ENCODE measurements at regions not wholly inside any gene's neighbourhood (a gene's known extent, or its start where the extent isn't known, plus 50 kb on each side); places are given as distances from the start of the nearest gene placed in this dataset.

DNA sequence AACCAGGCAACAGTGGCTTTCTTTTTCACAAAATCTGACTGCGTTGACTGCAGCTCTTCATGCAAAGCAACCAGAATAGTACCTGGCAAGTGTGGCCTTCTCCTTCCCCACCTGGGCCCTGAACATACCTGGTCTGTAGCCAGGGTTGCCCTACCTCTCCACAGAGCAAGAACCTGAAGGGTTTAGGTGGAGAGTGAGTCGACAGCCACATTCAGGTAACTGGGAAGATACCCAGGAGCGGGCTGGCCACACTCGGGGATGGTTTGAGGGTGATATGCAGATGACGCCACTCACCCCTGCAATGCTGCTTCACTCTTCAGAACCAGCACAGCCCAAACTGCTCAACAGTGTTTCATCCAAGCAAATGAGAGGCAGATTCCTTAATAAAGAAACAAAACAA, 117.3 kb downstream of the TTC32 start:
- TF ChIP-seq, protein P1, sequence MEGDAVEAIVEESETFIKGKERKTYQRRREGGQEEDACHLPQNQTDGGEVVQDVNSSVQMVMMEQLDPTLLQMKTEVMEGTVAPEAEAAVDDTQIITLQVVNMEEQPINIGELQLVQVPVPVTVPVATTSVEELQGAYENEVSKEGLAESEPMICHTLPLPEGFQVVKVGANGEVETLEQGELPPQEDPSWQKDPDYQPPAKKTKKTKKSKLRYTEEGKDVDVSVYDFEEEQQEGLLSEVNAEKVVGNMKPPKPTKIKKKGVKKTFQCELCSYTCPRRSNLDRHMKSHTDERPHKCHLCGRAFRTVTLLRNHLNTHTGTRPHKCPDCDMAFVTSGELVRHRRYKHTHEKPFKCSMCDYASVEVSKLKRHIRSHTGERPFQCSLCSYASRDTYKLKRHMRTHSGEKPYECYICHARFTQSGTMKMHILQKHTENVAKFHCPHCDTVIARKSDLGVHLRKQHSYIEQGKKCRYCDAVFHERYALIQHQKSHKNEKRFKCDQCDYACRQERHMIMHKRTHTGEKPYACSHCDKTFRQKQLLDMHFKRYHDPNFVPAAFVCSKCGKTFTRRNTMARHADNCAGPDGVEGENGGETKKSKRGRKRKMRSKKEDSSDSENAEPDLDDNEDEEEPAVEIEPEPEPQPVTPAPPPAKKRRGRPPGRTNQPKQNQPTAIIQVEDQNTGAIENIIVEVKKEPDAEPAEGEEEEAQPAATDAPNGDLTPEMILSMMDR (conservative IDR thresholded peaks at IDR 0.05): no peak
- Histone ChIP-seq H3K36me3 (ENCODE audit: control insufficient read depth, insufficient read depth, low read length) (no peaks in the 10 kb centered on the region), H3K4me3 (ENCODE audit: low read length) (no peak overlapping the region), H3K9me3 (ENCODE audit: control insufficient read depth, low read length) (no peaks in the 10 kb centered on the region), H3K9ac (ENCODE audit: extremely low read depth, low read length, poor library complexity, severe bottlenecking) (no peak overlapping the region), H3K4me1 (ENCODE audit: control insufficient read depth, insufficient read depth, low read length) (no peaks in the 10 kb centered on the region), H3K27ac (ENCODE audit: low read depth, low read length) (no peak overlapping the region), H3K27me3 (ENCODE audit: control insufficient read depth, insufficient read depth, low read length, poor library complexity, severe bottlenecking) (no peaks in the 10 kb centered on the region)
- Mint-ChIP-seq H3K9me3 (no peaks in the 10 kb centered on the region), H3K36me3 (ENCODE audit: low read depth) (no peaks in the 10 kb centered on the region), H3K27me3 (ENCODE audit: insufficient read depth) (peaks cover 22% of the 10 kb centered on the region), H3K27ac (no peak overlapping the region), H3K4me3 (no peak overlapping the region), H3K4me1 (peaks cover 23% of the 10 kb centered on the region)
- WGBS, 2 experiments (ENCODE audit: insufficient coverage in 1 of 2, insufficient read length in 1 of 2): 92 to 94% methylated on average over 2 to 5 of the region's 5 CpGs
- DNase-seq: no peak

DNA sequence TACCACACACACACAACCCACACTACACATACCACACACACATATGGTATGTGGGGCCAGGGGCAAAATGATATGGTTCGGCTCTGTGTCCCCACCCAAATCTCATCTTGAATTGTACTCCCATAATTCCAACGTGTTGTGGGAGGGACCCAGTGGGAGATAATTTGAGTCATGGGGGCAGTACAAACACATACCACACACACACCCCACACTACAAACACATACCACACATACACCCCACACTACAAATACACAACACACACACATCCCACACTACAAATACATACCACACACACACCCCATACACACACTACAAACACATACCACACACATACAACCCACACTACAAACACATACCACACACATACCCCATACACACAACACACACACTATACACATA, 117.8 kb downstream of the TTC32 start:
- WGBS, 2 experiments (ENCODE audit: insufficient coverage in 1 of 2, insufficient read length in 1 of 2): 83 to 86% methylated on average over 1 to 2 of the region's 2 CpGs
- Histone ChIP-seq H3K4me3 (ENCODE audit: low read length) (no peak overlapping the region), H3K27me3 (ENCODE audit: control insufficient read depth, insufficient read depth, low read length, poor library complexity, severe bottlenecking) (no peaks in the 10 kb centered on the region), H3K9ac (ENCODE audit: extremely low read depth, low read length, poor library complexity, severe bottlenecking) (no peak overlapping the region), H3K27ac (ENCODE audit: low read depth, low read length) (no peak overlapping the region), H3K36me3 (ENCODE audit: control insufficient read depth, insufficient read depth, low read length) (no peaks in the 10 kb centered on the region), H3K9me3 (ENCODE audit: control insufficient read depth, low read length) (no peaks in the 10 kb centered on the region), H3K4me1 (ENCODE audit: control insufficient read depth, insufficient read depth, low read length) (no peaks in the 10 kb centered on the region)
- peaks cover 21% of the 10 kb centered on the region for H3K27me3 Mint-ChIP-seq (ENCODE audit: insufficient read depth)
- TF ChIP-seq, protein P1 (conservative IDR thresholded peaks at IDR 0.05): no peak
- no peak overlapping the region for H3K4me3 Mint-ChIP-seq
- no peak overlapping the region for H3K27ac Mint-ChIP-seq
- no peak for DNase-seq
- no peaks in the 10 kb centered on the region for H3K36me3 Mint-ChIP-seq (ENCODE audit: low read depth)
- peaks cover 23% of the 10 kb centered on the region for H3K4me1 Mint-ChIP-seq
- H3K9me3 Mint-ChIP-seq: no peaks in the 10 kb centered on the region

DNA sequence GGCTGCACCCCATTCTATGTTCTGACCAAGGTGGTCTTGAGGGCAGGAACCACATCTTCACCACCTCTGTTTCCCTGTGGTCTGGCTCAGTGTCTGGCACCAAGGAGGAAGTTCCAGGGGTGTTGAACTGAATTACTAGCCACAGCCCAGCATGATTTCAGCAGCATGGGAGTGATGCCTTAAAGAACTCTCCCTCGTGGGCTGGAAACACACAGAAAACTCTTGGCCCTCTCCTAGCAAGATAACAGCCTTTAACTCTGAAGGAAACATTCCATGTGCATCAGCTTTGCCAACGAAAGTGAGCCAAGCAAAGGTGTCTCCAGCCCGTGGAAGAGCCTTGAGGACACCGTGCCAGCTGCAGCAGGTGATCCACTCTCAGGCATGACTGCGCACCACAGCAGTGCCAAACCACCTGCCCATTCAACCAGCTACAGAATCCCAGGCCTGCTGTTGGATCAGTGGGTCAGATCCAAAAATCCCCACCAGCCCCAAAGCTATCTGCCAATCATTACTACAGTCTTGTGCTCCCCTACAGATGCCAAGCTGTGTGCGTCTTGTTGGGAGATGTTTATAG, 124.8 kb downstream of the TTC32 start:
- DNase-seq: no peak
- no peaks in the 10 kb centered on the region for H3K36me3 Mint-ChIP-seq (ENCODE audit: low read depth)
- no peak overlapping the region for H3K27ac ChIP-seq (ENCODE audit: low read depth, low read length)
- no peaks in the 10 kb centered on the region for H3K36me3 ChIP-seq (ENCODE audit: control insufficient read depth, insufficient read depth, low read length)
- H3K27ac Mint-ChIP-seq: no peak overlapping the region
- no peak overlapping the region for H3K9ac ChIP-seq (ENCODE audit: extremely low read depth, low read length, poor library complexity, severe bottlenecking)
- peaks cover 37% of the 10 kb centered on the region for H3K27me3 Mint-ChIP-seq (ENCODE audit: insufficient read depth)
- H3K4me1 ChIP-seq (ENCODE audit: control insufficient read depth, insufficient read depth, low read length): no peaks in the 10 kb centered on the region
- WGBS, 2 experiments (ENCODE audit: insufficient coverage in 1 of 2, insufficient read length in 1 of 2): 78 to 81% methylated on average over 4 to 6 of the region's 6 CpGs
- H3K27me3 ChIP-seq (ENCODE audit: control insufficient read depth, insufficient read depth, low read length, poor library complexity, severe bottlenecking): no peaks in the 10 kb centered on the region
- H3K9me3 ChIP-seq (ENCODE audit: control insufficient read depth, low read length): no peaks in the 10 kb centered on the region
- TF ChIP-seq, protein P1 (conservative IDR thresholded peaks at IDR 0.05): no peak
- no peak overlapping the region for H3K4me3 Mint-ChIP-seq
- H3K4me1 Mint-ChIP-seq: peaks cover 26% of the 10 kb centered on the region
- H3K9me3 Mint-ChIP-seq: no peaks in the 10 kb centered on the region
- no peak overlapping the region for H3K4me3 ChIP-seq (ENCODE audit: low read length)
